Mammary epithelial cell (primary cell): ENCODE measurements at regions not wholly inside any gene's neighbourhood (a gene's known extent, or its start where the extent isn't known, plus 50 kb on each side); places are given as distances from the start of the nearest gene placed in this dataset.

ENCODE experiments used
- CTCF ChIP-seq, 2 donors: IDR thresholded peaks in 1 of 2; conservative IDR thresholded peaks in 1 of 2; 2 replicates each; pipeline ENCODE4 v1.5.1; 2011 to 2012; ENCODE audit warnings: inconsistent platforms in 2 of 2, low read length in 2 of 2, mild to moderate bottlenecking in 2 of 2, control low read depth in 1 of 2, low read depth in 1 of 2; ENCODE audit not compliant: insufficient read depth in 1 of 2; ENCODE audit errors: extremely low read depth in 1 of 2
- EZH2 ChIP-seq: IDR thresholded peaks from 2 replicates; pipeline ENCODE4 v1.6.1; 2012; ENCODE audit warnings: low read length, inconsistent platforms, borderline replicate concordance

- TF ChIP-seq CTCF (conservative IDR thresholded peaks at IDR 0.05 in 1 of 2, IDR thresholded peaks at IDR 0.05 in 1 of 2; ENCODE audit: extremely low read depth in 1 of 2, insufficient read depth in 1 of 2, low read depth in 1 of 2, low read length in 2 of 2) (no peak), EZH2 (no peak)
These were observed 131.1 kb downstream of the OLFM1 start for GRCh38 chr9:135218331-135219225.
